HG03025 (cell line): ENCODE measurements at regions not wholly inside any gene's neighbourhood (a gene's known extent, or its start where the extent isn't known, plus 50 kb on each side); places are given as distances from the start of the nearest gene placed in this dataset.

Experiments
- ATAC-seq: cut with Tn5 transposase; IDR thresholded peaks from one replicate; pipeline ENCODE4 v1.9.1; 2021; ENCODE audit warnings: mild to moderate bottlenecking, moderate library complexity; ENCODE audit not compliant: unreplicated experiment, low FRiP score

- ATAC-seq: no peak
These were observed 145.8 kb upstream of the ERRFI1 start for GRCh38 chr1:8171751-8172464.

GRCh38 chr1:8170059-8170835 is 144.1 kb upstream of the ERRFI1 start:
- ATAC-seq: no peak

DNA sequence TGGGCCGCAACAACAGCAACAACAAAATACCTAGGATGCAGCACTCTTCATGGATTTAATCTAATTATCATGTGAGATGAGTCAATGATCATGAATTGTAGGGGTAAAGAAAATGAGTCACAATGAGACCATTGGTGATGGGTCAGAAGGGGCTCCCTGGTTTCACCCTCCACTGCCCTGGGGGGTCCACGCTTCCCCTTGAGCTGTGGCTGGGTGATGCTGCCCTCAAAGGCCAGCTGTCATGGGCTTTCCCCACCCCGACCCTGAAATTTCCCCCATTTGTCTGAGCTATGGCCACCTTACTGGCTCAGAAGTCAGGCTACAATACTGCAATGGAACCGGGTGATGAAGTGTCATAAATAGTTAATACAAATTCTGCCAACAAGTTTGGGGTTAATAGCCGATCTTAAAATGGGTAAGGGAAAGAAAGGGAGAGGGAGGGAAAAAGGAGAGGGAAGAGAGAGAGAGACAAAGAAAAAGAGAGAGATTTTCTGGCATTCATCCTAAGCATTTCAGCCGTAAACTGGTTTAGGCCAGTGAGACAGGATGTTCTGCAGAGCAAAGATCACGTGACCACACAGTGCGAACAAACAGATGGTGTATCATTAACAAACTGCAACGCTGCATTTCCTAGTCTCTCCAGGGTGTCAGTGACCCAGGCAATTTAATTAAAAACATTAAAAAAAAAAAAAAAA is 143.4 kb upstream of the ERRFI1 start:
- no peak for ATAC-seq

- no peak for ATAC-seq
These were observed 141.8 kb upstream of the ERRFI1 start for GRCh38 chr1:8167936-8168335.

DNA sequence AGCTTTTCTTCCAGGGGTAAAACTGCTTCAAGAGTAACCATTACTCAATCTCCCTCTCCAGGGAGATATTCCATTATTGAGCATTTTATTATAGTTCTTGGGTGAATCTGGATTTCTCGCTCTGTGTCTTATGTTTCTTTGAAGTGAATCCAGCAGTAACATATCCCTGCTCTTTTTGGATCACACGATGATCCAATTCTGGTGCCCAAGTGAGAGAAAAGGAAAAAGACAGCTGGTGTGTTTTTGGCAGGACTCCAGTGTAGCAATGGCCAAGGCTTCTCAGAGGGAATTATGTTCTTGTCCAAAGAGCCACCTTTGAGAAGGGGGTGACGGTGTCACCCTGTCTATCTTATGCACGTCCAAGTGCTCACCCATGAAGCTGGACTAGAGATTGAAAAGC is 140.3 kb upstream of the ERRFI1 start:
- ATAC-seq: no peak

DNA sequence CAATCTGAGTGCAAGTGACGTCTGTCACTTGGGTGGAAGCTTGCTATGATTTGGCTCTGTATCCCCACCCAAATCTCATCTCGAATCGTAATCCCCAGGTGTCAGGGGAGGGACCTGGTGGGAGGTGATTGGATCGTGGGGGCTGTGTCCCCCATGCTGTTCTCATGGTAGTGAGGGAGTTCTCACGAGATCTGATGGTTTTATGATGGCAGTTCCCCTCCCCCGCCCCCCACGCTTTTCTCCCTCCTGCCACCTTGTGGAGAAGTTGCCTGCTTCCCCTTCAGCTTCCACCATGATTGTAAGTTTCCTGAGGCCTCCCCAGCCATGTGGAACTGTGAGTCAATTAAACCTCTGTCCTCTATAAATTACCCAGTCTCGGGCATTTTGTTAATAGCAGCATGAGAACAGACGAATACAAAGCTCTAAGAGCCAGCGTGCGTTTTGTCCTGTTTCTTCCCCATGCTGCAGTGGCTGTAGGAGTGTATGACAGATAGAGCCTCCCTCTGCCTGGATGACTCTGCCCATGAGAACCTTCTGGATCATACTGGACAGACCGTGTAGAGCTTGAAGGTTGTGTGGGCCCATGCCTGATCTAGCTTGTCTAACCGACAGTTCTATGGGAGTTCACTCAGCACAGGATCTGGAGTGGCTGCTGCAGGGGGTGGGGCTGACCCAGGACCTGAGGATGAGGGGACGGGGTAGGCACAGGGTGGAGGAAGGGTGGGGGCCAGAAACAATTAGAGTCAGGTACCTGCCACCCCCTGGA is 139.7 kb upstream of the ERRFI1 start:
- no peak for ATAC-seq

DNA sequence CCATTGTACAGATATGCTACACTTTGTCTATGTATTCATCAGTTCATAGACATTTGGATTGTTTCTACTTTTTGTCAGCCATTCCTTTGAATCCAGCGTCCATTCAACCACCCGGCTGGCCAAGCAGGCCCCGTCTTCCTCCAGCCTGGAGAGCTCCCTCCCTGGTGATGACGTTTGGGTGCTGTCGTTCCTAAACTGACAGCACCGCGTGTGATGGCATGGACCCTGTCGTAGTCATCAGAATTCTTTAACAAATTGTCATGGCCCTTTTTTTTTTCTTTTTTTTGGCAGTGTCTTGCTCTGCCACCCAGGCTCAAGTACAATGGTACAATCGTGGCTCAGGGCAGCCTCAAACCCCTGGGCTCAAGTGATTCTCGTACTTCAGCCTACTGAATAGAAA is 138.6 kb upstream of the ERRFI1 start:
- no peak for ATAC-seq

DNA sequence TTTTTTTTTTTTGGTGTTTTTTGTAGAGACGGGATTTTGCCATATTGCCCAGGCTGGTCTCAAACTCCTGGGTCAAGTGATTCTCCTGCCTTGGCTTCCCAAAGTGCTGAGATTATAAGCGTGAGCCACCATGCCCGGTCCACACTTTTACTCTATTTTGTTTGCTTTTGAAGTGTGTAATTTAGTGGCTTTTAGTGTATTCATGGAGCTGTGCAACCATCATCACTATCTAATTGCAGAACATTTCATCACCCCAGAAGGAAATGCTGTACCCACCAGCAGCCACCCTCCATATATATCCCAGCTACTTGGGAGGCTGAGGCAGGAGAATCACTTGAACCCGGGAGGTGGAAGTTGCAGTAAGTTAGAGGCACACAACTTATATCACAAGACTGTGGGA is 136.9 kb upstream of the ERRFI1 start:
- no peak for ATAC-seq

- ATAC-seq: no peak
These were observed 136.1 kb upstream of the ERRFI1 start for GRCh38 chr1:8162168-8162567.

DNA sequence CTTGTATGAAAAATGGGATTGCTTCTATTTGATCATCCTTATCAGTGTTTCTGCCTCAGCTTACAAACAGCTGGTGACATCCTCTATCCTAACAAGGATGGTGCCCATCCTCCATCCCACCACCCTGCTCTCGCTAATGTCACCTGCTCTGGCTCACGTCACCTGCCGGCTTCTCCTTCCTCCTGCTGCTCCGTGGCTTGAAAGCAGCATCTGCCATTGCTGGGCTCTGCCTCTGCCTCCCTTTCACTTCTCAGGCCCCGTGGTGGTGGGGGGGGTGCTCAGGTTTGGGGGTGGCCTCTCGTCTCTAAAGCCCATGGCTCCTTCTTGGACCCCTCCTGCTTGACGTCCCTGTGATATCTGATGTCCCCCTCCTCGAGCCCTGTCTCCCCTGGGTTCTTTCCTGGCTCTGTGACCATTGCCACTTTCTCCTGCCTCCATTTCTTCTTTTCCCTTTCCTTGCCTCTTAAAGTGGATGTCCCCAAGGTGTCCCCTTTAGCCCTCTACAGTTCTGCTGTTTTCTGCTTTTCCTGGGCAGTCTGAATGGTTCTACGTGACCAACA is 135.5 kb upstream of the ERRFI1 start:
- ATAC-seq: no peak

- no peak for ATAC-seq
These were observed 133.4 kb upstream of the ERRFI1 start for GRCh38 chr1:8159470-8160024.

DNA sequence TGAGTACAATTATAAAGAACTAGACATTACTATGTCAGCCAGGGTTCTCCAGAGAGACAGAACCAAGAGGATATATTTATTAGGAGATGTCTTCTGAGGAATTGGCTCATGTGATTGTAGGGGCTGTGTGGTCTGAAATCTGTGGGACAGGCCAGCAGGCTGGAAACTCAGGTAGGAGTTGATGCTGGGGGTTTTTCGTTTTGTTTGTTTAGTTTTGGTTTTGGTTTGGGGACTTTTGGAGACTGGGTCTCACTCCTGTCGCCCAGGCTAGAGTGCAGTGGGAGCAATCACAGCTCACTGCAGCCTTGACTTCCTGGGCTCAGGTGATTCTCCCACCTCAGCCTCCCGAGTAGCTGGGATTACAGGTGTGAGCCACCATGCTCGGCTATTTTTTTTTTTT is 132.9 kb upstream of the ERRFI1 start:
- no peak for ATAC-seq

GRCh38 chr1:8157765-8158164 is 131.7 kb upstream of the ERRFI1 start:
- ATAC-seq: no peak

- no peak for ATAC-seq
These were observed 129.5 kb upstream of the ERRFI1 start for GRCh38 chr1:8155528-8156186.

- ATAC-seq: no peak
These were observed 128.5 kb upstream of the ERRFI1 start for GRCh38 chr1:8154621-8155052.

DNA sequence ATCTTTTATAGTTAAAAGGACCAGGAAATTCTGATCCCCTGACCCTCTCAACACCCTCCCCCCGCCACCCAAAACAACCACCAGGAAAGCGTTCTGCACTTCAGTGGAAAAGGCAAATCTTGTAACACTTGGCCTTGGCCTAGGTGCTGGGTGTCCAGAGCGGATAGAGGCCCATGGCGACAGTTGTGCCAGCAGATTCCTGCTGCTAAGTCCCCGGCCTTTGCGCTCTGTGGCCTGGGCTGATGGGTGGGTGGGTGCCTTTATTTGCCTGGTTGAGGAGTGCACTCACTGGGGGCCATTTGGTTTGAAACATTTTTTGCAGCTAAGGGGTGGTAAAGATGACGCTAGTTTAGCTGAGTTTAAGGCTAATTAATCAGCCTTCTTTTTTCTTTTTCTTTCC is 127.9 kb upstream of the ERRFI1 start:
- ATAC-seq: no peak

- ATAC-seq: no peak
These were observed 126.9 kb upstream of the ERRFI1 start for GRCh38 chr1:8152731-8153702.

DNA sequence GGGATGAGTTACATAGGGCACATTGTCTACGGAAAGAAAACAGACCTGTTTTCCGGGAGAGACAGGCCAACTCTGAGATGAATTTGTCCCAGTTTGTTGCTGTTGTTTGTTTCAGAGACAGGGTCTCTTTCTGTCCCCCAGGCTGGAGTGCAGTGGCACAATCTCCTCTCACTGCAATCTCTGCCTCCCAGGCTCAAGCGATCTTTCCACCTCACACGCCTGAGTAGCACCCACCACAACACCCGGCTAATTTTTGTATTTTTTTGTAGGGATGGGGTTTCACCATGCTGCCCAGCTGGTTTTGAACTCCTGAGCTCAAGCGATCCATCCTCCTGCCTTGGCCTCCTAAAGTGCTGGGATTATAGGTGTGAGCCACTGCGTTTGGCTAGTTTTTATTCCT is 125.5 kb upstream of the ERRFI1 start:
- no peak for ATAC-seq
